GM12892 (cell line): ENCODE measurements at regions not wholly inside any gene's neighbourhood (a gene's known extent, or its start where the extent isn't known, plus 50 kb on each side); places are given as distances from the start of the nearest gene placed in this dataset.

Experiments used
- POLR2A ChIP-seq: IDR thresholded peaks from 2 replicates; pipeline ENCODE4 v1.6.1; 2011; ENCODE audit warnings: low read depth, low read length, control low read depth
- POLR2AphosphoS5 ChIP-seq: IDR thresholded peaks from 2 replicates; pipeline ENCODE4 v1.6.1; 2011; ENCODE audit warnings: low read depth, low read length, control low read depth
- TAF1 ChIP-seq: IDR thresholded peaks from 2 replicates; pipeline ENCODE4 v1.6.1; 2011; ENCODE audit warnings: low read depth, mild to moderate bottlenecking, control low read depth, low read length, borderline replicate concordance

DNA sequence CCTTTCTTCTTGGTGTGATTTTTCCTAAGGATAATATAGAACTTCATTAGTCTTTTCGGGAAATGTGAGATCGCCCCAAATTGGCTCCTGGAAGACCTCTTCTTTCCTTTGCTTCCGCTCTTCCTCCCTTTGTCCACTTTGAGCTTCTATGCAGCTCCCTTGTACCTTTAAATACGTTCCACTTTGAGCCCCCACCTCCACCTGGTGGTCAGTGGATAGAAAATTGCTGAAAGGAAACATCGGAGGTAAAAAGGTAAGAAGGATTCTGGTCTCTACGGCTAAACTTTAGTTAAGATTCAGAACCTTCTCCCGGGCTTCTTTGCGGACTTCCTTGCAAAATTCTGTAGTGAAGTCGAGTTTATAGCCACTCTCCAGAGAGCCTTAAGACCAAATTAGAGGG is 55.0 kb upstream of the TM9SF2 start:
- TF ChIP-seq POLR2AphosphoS5 (no peak), POLR2A (no peak), TAF1 (no peak)
